Hippocampal formation (tissue), 2 donors: ENCODE measurements at regions not wholly inside any gene's neighbourhood (a gene's known extent, or its start where the extent isn't known, plus 50 kb on each side); places are given as distances from the start of the nearest gene placed in this dataset.
"Not testable (repeated sequence)": the region's sequence is repeated elsewhere in the genome, so short reads cannot be mapped to it uniquely, and the experiment has no call there.

Experiments
- DNase-seq, 2 donors: peaks; one replicate each; lab custom pipeline; 2025; lab: John Stamatoyannopoulos, UW

- DNase-seq, result no peak
Measured at GRCh38 chr7:131642429-131642828, 86.0 kb upstream of the PODXL start.

GRCh38 chr7:131640686-131641085, 84.3 kb upstream of the PODXL start:
- DNase-seq, result no peak

- no peak for DNase-seq
Measured at GRCh38 chr7:131638641-131639430, 82.4 kb upstream of the PODXL start.

GRCh38 chr7:131637859-131638258, 81.4 kb upstream of the PODXL start:
- DNase-seq, result no peak

- no peak for DNase-seq
Measured at GRCh38 chr7:131636092-131636491, 79.7 kb upstream of the PODXL start.

GRCh38 chr7:131634197-131634596, 77.8 kb upstream of the PODXL start:
- not testable (repeated sequence) for DNase-seq

GRCh38 chr7:131633342-131633843, 77.0 kb upstream of the PODXL start:
- DNase-seq, result no peak

GRCh38 chr7:131630427-131630826, 74.0 kb upstream of the PODXL start:
- no peak for DNase-seq

- DNase-seq, result no peak
Measured at GRCh38 chr7:131629217-131629882, 72.9 kb upstream of the PODXL start.

GRCh38 chr7:131628634-131629033, 72.2 kb upstream of the PODXL start:
- no peak for DNase-seq

- no peak for DNase-seq
Measured at GRCh38 chr7:131627735-131628190, 71.3 kb upstream of the PODXL start.

GRCh38 chr7:131626643-131627042, 70.2 kb upstream of the PODXL start:
- no peak for DNase-seq

GRCh38 chr7:131625817-131626372, 69.5 kb upstream of the PODXL start:
- no peak for DNase-seq

- not testable (repeated sequence) for DNase-seq
Measured at GRCh38 chr7:131625345-131625744, 68.9 kb upstream of the PODXL start.

- no peak for DNase-seq
Measured at GRCh38 chr7:131624536-131624935, 68.1 kb upstream of the PODXL start.

GRCh38 chr7:131623154-131623553, 66.7 kb upstream of the PODXL start:
- DNase-seq, result no peak

GRCh38 chr7:131621652-131622051, 65.2 kb upstream of the PODXL start:
- DNase-seq, result no peak

- no peak for DNase-seq
Measured at GRCh38 chr7:131620673-131621609, 64.5 kb upstream of the PODXL start.

GRCh38 chr7:131619336-131620305, 63.2 kb upstream of the PODXL start:
- no peak for DNase-seq

GRCh38 chr7:131618391-131618790, 62.0 kb upstream of the PODXL start:
- no peak for DNase-seq
